Spleen (tissue), 7 donors: ENCODE measurements at regions not wholly inside any gene's neighbourhood (a gene's known extent, or its start where the extent isn't known, plus 50 kb on each side); places are given as distances from the start of the nearest gene placed in this dataset.

Experiments
- POLR2A ChIP-seq, 3 donors: fragments of 450-650 bp; IDR thresholded peaks; one replicate each; pipeline ENCODE4 v1.5.1; 2017; ENCODE audit warnings: antibody characterized with exemption in 3 of 3, mild to moderate bottlenecking in 1 of 3
- TF ChIP-seq, protein P1 (sequence below), 11 experiments: fragments of 200-600 bp in 7 of 11; fragments of 450-650 bp in 4 of 11; sonication (generic) in 4 of 11; IDR thresholded peaks in 8 of 11; conservative IDR thresholded peaks in 3 of 11; 1 replicate in 7 of 11; 2 replicates in 4 of 11; pipeline versions ENCODE4 v1.4.0 to v1.8.0; 2016 to 2021; ENCODE audit warnings: antibody characterized with exemption in 11 of 11, inconsistent platforms in 4 of 11, mild to moderate bottlenecking in 1 of 11
- donor health status: DM: no; HTN: no; CAD: no; lungs with moderate emphysema.
- donor health status: DM: no; HTN: no; CAD: no.
- donor health status: DM: no; HTN: no; CAD: no.

DNA sequence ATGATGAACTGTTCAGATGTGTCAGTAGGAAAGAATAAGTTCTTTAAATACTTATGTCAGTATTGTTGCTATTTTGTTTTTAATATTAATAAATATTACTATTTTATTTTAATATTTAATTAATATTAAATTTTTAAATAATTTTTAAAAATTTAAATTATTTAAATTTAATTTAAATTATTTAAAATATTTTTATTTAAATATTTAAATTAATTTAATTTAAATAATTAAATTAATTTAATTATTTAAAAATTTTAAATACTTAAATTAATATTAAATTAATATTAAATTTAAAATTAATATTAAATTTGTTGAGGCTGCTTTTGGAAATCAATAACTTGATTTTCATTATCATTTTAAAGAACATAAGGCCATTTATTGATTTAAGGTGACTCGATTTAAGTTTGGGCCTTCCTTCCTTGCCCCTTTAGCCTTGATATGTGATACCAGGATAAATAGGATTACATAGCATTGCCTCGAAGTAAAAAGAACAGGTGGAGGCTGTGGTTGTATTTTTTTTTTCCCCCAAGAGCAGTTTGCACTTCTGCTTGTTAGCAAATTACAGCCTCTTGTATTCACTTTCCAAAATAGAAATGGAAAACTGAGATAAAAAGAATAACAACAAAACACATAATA lies 915.2 kb downstream of the TTLL7 start:
- TF ChIP-seq, protein P1, sequence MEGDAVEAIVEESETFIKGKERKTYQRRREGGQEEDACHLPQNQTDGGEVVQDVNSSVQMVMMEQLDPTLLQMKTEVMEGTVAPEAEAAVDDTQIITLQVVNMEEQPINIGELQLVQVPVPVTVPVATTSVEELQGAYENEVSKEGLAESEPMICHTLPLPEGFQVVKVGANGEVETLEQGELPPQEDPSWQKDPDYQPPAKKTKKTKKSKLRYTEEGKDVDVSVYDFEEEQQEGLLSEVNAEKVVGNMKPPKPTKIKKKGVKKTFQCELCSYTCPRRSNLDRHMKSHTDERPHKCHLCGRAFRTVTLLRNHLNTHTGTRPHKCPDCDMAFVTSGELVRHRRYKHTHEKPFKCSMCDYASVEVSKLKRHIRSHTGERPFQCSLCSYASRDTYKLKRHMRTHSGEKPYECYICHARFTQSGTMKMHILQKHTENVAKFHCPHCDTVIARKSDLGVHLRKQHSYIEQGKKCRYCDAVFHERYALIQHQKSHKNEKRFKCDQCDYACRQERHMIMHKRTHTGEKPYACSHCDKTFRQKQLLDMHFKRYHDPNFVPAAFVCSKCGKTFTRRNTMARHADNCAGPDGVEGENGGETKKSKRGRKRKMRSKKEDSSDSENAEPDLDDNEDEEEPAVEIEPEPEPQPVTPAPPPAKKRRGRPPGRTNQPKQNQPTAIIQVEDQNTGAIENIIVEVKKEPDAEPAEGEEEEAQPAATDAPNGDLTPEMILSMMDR (IDR thresholded peaks at IDR 0.05 in 8 of 11, conservative IDR thresholded peaks at IDR 0.05 in 3 of 11): no peak
- no peak for TF ChIP-seq POLR2A (IDR thresholded peaks at IDR 0.05)
